Sigmoid colon (tissue), 4 donors: ENCODE measurements at regions not wholly inside any gene's neighbourhood (a gene's known extent, or its start where the extent isn't known, plus 50 kb on each side); places are given as distances from the start of the nearest gene placed in this dataset.

Source experiments
- POLR2AphosphoS5 ChIP-seq, 4 donors: sonication (generic); formaldehyde crosslinking; IDR thresholded peaks; one replicate each; pipeline ENCODE4 v1.6.1; 2017; ENCODE audit warnings: antibody characterized with exemption in 4 of 4
- TF ChIP-seq, protein P1 (sequence below), 4 experiments: fragments of 450-650 bp in 3 of 4; fragments of 200-600 bp in 1 of 4; IDR thresholded peaks; one replicate each; pipeline ENCODE4 v1.5.1; 2016 to 2019; ENCODE audit warnings: antibody characterized with exemption in 4 of 4, mild to moderate bottlenecking in 3 of 4, moderate library complexity in 2 of 4

DNA sequence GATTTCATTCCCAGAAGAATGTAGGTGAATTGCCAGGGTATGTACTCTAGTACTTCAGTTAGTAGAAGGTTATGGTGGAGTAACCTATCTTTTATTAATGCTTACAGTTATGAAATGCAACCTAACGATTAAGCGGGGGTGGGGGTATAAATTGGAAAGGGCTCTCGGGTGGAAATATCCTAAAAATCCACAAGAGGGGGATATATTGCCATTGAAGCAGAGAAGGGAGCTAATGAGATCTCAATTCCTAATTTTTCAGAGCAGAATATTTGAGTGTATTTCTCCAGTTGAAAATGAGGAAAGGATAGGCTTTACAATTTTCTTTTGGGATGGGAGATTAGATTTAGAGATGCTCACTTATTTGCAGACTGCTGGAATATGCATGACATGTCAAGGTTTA, 90.8 kb downstream of the DNAJB9 start:
- TF ChIP-seq, protein P1, sequence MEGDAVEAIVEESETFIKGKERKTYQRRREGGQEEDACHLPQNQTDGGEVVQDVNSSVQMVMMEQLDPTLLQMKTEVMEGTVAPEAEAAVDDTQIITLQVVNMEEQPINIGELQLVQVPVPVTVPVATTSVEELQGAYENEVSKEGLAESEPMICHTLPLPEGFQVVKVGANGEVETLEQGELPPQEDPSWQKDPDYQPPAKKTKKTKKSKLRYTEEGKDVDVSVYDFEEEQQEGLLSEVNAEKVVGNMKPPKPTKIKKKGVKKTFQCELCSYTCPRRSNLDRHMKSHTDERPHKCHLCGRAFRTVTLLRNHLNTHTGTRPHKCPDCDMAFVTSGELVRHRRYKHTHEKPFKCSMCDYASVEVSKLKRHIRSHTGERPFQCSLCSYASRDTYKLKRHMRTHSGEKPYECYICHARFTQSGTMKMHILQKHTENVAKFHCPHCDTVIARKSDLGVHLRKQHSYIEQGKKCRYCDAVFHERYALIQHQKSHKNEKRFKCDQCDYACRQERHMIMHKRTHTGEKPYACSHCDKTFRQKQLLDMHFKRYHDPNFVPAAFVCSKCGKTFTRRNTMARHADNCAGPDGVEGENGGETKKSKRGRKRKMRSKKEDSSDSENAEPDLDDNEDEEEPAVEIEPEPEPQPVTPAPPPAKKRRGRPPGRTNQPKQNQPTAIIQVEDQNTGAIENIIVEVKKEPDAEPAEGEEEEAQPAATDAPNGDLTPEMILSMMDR (IDR thresholded peaks at IDR 0.05): no peak
- TF ChIP-seq POLR2AphosphoS5 (IDR thresholded peaks at IDR 0.05): no peak
